ENCODE measurements at regions not wholly inside any gene's neighbourhood (a gene's known extent, or its start where the extent isn't known, plus 50 kb on each side); places are given as distances from the start of the nearest gene placed in this dataset.

DNA sequence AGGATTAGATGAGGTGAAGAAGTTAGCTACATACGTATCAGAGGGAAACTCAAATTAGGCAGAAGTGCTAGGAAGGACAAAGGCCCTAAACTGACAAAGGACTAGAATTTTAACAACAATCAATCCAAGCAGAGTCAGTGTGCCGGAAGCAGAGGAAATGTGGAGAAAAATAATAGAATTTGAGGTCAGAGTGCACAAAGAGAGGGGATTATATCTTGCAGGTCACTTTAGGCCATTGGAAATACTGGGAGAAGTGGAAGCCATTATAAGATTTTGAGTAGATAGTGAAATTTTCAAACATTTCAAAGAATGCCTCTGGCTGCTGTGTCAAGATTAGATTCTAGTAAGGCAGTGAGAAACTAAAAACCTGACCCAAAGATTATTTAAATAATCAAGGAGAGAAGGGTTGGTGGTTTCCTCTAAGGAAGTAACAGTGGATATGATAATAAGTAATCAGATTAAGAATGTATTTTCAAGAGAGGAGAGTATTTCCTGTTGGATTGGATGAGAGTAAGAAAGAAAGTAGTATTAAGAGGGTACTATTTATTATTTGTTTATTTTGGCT, 889.2 kb upstream of the NCAM2 start:
- H3K4me3 ChIP-seq (replicated peaks in 1 of 3; ENCODE audit: insufficient read depth in 1 of 3, low read depth in 1 of 3, low read length in 3 of 3): no peak overlapping the region
- H3K79me2 ChIP-seq (ENCODE audit: control insufficient read depth, insufficient read depth, low read length): no peaks in the 10 kb centered on the region
- no peaks in the 10 kb centered on the region for H3K9me3 ChIP-seq (replicated peaks; ENCODE audit: control insufficient read depth, insufficient read depth, low read length)
- FAIRE-seq (no peak), DNase-seq (ENCODE audit: low read depth, low spot score) (no peak)
- no TSS peak for BruUV-seq (replicated peaks)
- no peaks in the 10 kb centered on the region for H3K36me3 ChIP-seq (ENCODE audit: control insufficient read depth in 2 of 2, extremely low read depth in 1 of 2, insufficient read depth in 2 of 2, low read length in 2 of 2)
- H3K4me2 ChIP-seq (ENCODE audit: insufficient read depth, low read length): no peak overlapping the region
- dilution Hi-C loops (cut with MboI; ENCODE audit: extremely low pct_ligation_motif_present, low sequenced_read_pairs) (no loop called here), intact Hi-C loops (cut with micrococcal nuclease) (no loop called here)
- H4K20me1 ChIP-seq (replicated peaks; ENCODE audit: control insufficient read depth, extremely low read depth, insufficient read depth, low read length): no peaks in the 10 kb centered on the region
- no peaks in the 10 kb centered on the region for H3K27me3 ChIP-seq (ENCODE audit: control insufficient read depth in 2 of 2, insufficient read depth in 2 of 2, low read length in 2 of 2)
- no peak overlapping the region for H3K9ac ChIP-seq (replicated peaks; ENCODE audit: extremely low read depth, insufficient read depth, low read length)
- H3K4me1 ChIP-seq (ENCODE audit: control insufficient read depth, extremely low read depth, insufficient read depth, low read length): peaks cover 5% of the 10 kb centered on the region
- no peak overlapping the region for H2AFZ ChIP-seq (ENCODE audit: low read depth, low read length)
- ChIA-PET POLR2A (no interaction called here), CTCF (no interaction called here)
- H3K27ac ChIP-seq (ENCODE audit: insufficient read depth, low read depth, low read length): no peak overlapping the region
- TF ChIP-seq MYC (IDR thresholded peaks at IDR 0.05; ENCODE audit: low read depth, low read length): no peak
- TF ChIP-seq, protein P1, sequence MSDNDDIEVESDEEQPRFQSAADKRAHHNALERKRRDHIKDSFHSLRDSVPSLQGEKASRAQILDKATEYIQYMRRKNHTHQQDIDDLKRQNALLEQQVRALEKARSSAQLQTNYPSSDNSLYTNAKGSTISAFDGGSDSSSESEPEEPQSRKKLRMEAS (IDR thresholded peaks at IDR 0.05; ENCODE audit: insufficient read depth, insufficient read length): no peak
- H3K9me1 ChIP-seq (replicated peaks; ENCODE audit: control insufficient read depth, extremely low read depth, insufficient read depth, low read length): no peaks in the 10 kb centered on the region

- dilution Hi-C loops (cut with MboI; ENCODE audit: extremely low pct_ligation_motif_present, low sequenced_read_pairs): no loop called here
- no peaks in the 10 kb centered on the region for H3K9me3 ChIP-seq (replicated peaks; ENCODE audit: control insufficient read depth, insufficient read depth, low read length)
- no peak overlapping the region for H3K9ac ChIP-seq (replicated peaks; ENCODE audit: extremely low read depth, insufficient read depth, low read length)
- intact Hi-C loops (cut with micrococcal nuclease): no loop called here
- no peak for FAIRE-seq
- no peaks in the 10 kb centered on the region for H3K79me2 ChIP-seq (ENCODE audit: control insufficient read depth, insufficient read depth, low read length)
- TF ChIP-seq GATA2 (IDR thresholded peaks at IDR 0.05; ENCODE audit: insufficient read depth, insufficient read length, low read depth, low read length) (no peak), POLR2A (IDR thresholded peaks at IDR 0.05; ENCODE audit: low read depth, low read length) (no peak), POLR2AphosphoS5 (IDR thresholded peaks at IDR 0.05; ENCODE audit: insufficient read depth, low read depth, low read length) (no peak), MYC (IDR thresholded peaks at IDR 0.05; ENCODE audit: low read depth, low read length) (no peak), EZH2 (IDR thresholded peaks at IDR 0.05; ENCODE audit: borderline replicate concordance, low read depth, low read length, severe bottlenecking) (no peak)
- no peak overlapping the region for H3K27ac ChIP-seq (ENCODE audit: insufficient read depth, low read depth, low read length)
- no peak overlapping the region for H3K4me3 ChIP-seq (replicated peaks in 1 of 3; ENCODE audit: insufficient read depth in 1 of 3, low read depth in 1 of 3, low read length in 3 of 3)
- H3K27me3 ChIP-seq (ENCODE audit: control insufficient read depth in 2 of 2, insufficient read depth in 2 of 2, low read length in 2 of 2): no peaks in the 10 kb centered on the region
- no peaks in the 10 kb centered on the region for H3K36me3 ChIP-seq (ENCODE audit: control insufficient read depth in 2 of 2, extremely low read depth in 1 of 2, insufficient read depth in 2 of 2, low read length in 2 of 2)
- H3K9me1 ChIP-seq (replicated peaks; ENCODE audit: control insufficient read depth, extremely low read depth, insufficient read depth, low read length): no peaks in the 10 kb centered on the region
- POLR2A ChIA-PET: interaction anchor here (0.7 kb wide), 1 partner anchor 1721 kb away, joined by 11 read pairs; no protein-coding TSS in a partner anchor
- peaks cover 5% of the 10 kb centered on the region for H3K4me1 ChIP-seq (ENCODE audit: control insufficient read depth, extremely low read depth, insufficient read depth, low read length)
- CTCF ChIA-PET: no interaction called here
- no peak overlapping the region for H2AFZ ChIP-seq (ENCODE audit: low read depth, low read length)
- BruUV-seq (replicated peaks): no TSS peak
- no peaks in the 10 kb centered on the region for H4K20me1 ChIP-seq (replicated peaks; ENCODE audit: control insufficient read depth, extremely low read depth, insufficient read depth, low read length)
- no peak for DNase-seq (ENCODE audit: low read depth, low spot score)
- no peak overlapping the region for H3K4me2 ChIP-seq (ENCODE audit: insufficient read depth, low read length)
Measured at GRCh38 chr21:20110368-20110767, 887.8 kb upstream of the NCAM2 start.

Measured in endothelial cell of umbilical vein (primary cell).